ENCODE measurements at regions not wholly inside any gene's neighbourhood (a gene's known extent, or its start where the extent isn't known, plus 50 kb on each side); places are given as distances from the start of the nearest gene placed in this dataset.

- Histone ChIP-seq H3K9me3 (ENCODE audit: control insufficient read depth, low read length) (no peaks in the 10 kb centered on the region), H2BK5ac (ENCODE audit: low read depth, low read length, poor library complexity, severe bottlenecking) (no peak overlapping the region), H3K27me3 (ENCODE audit: control insufficient read depth in 1 of 2, insufficient read depth in 1 of 2, low read length in 2 of 2) (no peaks in the 10 kb centered on the region), H3K23ac (ENCODE audit: low read length in 2 of 2) (no peak overlapping the region), H3K18ac (ENCODE audit: low read depth in 1 of 2, low read length in 2 of 2) (no peak overlapping the region), H3K14ac (ENCODE audit: low read length in 2 of 2) (no peak overlapping the region), H2BK120ac (ENCODE audit: low read depth, low read length) (no peak overlapping the region), H3K4me3 (ENCODE audit: insufficient read depth in 1 of 2, low read depth in 1 of 2, low read length in 2 of 2) (no peak overlapping the region), H2BK12ac (ENCODE audit: low read length in 2 of 2) (no peak overlapping the region), H4K8ac (ENCODE audit: low read length) (no peak overlapping the region), H3K4ac (ENCODE audit: low read depth in 1 of 2, low read length in 2 of 2) (no peak overlapping the region), H4K91ac (ENCODE audit: low read length) (no peak overlapping the region), H2BK15ac (ENCODE audit: low read depth, poor library complexity, severe bottlenecking) (no peak overlapping the region), H3K4me2 (ENCODE audit: low read length, poor library complexity, severe bottlenecking) (no peak overlapping the region), H3K36me3 (ENCODE audit: control insufficient read depth in 1 of 2, insufficient read depth in 2 of 2, low read depth in 1 of 2, low read length in 2 of 2) (no peaks in the 10 kb centered on the region), H3K4me1 (ENCODE audit: control insufficient read depth, insufficient read depth, low read depth, low read length) (no peaks in the 10 kb centered on the region), H3K9ac (ENCODE audit: low read length) (no peak overlapping the region), H2AFZ (ENCODE audit: low read depth, low read length) (no peak overlapping the region), H3K27ac (ENCODE audit: low read length, poor library complexity, severe bottlenecking) (no peak overlapping the region), H2AK5ac (ENCODE audit: low read length, severe bottlenecking) (no peak overlapping the region), H3K79me1 (replicated peaks; ENCODE audit: low read length, poor library complexity, severe bottlenecking) (no peaks in the 10 kb centered on the region)
- WGBS = no CpG with 5 or more reads among the region's 2 CpGs
- no peak for DNase-seq
Measured at GRCh38 chr14:25628390-25628789, 578.4 kb upstream of the STXBP6 start.

GRCh38 chr14:25626986-25627385 lies 577.0 kb upstream of the STXBP6 start:
- H2BK15ac ChIP-seq (ENCODE audit: low read depth, poor library complexity, severe bottlenecking) = no peak overlapping the region
- WGBS = 100% methylated on average over 1 of the region's 2 CpGs
- no peaks in the 10 kb centered on the region for H3K9me3 ChIP-seq (ENCODE audit: control insufficient read depth, low read length)
- H3K4ac ChIP-seq (ENCODE audit: low read depth in 1 of 2, low read length in 2 of 2) = no peak overlapping the region
- H3K27ac ChIP-seq (ENCODE audit: low read length, poor library complexity, severe bottlenecking) = no peak overlapping the region
- no peak overlapping the region for H2BK12ac ChIP-seq (ENCODE audit: low read length in 2 of 2)
- no peak overlapping the region for H3K4me2 ChIP-seq (ENCODE audit: low read length, poor library complexity, severe bottlenecking)
- no peak overlapping the region for H2BK5ac ChIP-seq (ENCODE audit: low read depth, low read length, poor library complexity, severe bottlenecking)
- H2AFZ ChIP-seq (ENCODE audit: low read depth, low read length) = no peak overlapping the region
- H3K14ac ChIP-seq (ENCODE audit: low read length in 2 of 2) = no peak overlapping the region
- no peak overlapping the region for H3K18ac ChIP-seq (ENCODE audit: low read depth in 1 of 2, low read length in 2 of 2)
- no peak overlapping the region for H4K8ac ChIP-seq (ENCODE audit: low read length)
- H3K79me1 ChIP-seq (replicated peaks; ENCODE audit: low read length, poor library complexity, severe bottlenecking) = no peaks in the 10 kb centered on the region
- H2AK5ac ChIP-seq (ENCODE audit: low read length, severe bottlenecking) = no peak overlapping the region
- H3K9ac ChIP-seq (ENCODE audit: low read length) = no peak overlapping the region
- H4K91ac ChIP-seq (ENCODE audit: low read length) = no peak overlapping the region
- no peak overlapping the region for H2BK120ac ChIP-seq (ENCODE audit: low read depth, low read length)
- no peak overlapping the region for H3K4me3 ChIP-seq (ENCODE audit: insufficient read depth in 1 of 2, low read depth in 1 of 2, low read length in 2 of 2)
- H3K36me3 ChIP-seq (ENCODE audit: control insufficient read depth in 1 of 2, insufficient read depth in 2 of 2, low read depth in 1 of 2, low read length in 2 of 2) = no peaks in the 10 kb centered on the region
- no peak overlapping the region for H3K23ac ChIP-seq (ENCODE audit: low read length in 2 of 2)
- no peaks in the 10 kb centered on the region for H3K4me1 ChIP-seq (ENCODE audit: control insufficient read depth, insufficient read depth, low read depth, low read length)
- no peak for DNase-seq
- no peaks in the 10 kb centered on the region for H3K27me3 ChIP-seq (ENCODE audit: control insufficient read depth in 1 of 2, insufficient read depth in 1 of 2, low read length in 2 of 2)

GRCh38 chr14:25622763-25623162 lies 572.8 kb upstream of the STXBP6 start:
- no peak overlapping the region for H2BK5ac ChIP-seq (ENCODE audit: low read depth, low read length, poor library complexity, severe bottlenecking)
- H3K4me3 ChIP-seq (ENCODE audit: insufficient read depth in 1 of 2, low read depth in 1 of 2, low read length in 2 of 2) = no peak overlapping the region
- H2BK120ac ChIP-seq (ENCODE audit: low read depth, low read length) = no peak overlapping the region
- H4K8ac ChIP-seq (ENCODE audit: low read length) = no peak overlapping the region
- DNase-seq = no peak
- no peak overlapping the region for H2BK12ac ChIP-seq (ENCODE audit: low read length in 2 of 2)
- no peak overlapping the region for H3K27ac ChIP-seq (ENCODE audit: low read length, poor library complexity, severe bottlenecking)
- no peak overlapping the region for H2BK15ac ChIP-seq (ENCODE audit: low read depth, poor library complexity, severe bottlenecking)
- H3K14ac ChIP-seq (ENCODE audit: low read length in 2 of 2) = no peak overlapping the region
- no peaks in the 10 kb centered on the region for H3K36me3 ChIP-seq (ENCODE audit: control insufficient read depth in 1 of 2, insufficient read depth in 2 of 2, low read depth in 1 of 2, low read length in 2 of 2)
- H3K79me1 ChIP-seq (replicated peaks; ENCODE audit: low read length, poor library complexity, severe bottlenecking) = no peaks in the 10 kb centered on the region
- no peak overlapping the region for H3K23ac ChIP-seq (ENCODE audit: low read length in 2 of 2)
- H4K91ac ChIP-seq (ENCODE audit: low read length) = no peak overlapping the region
- WGBS = no CpG with 5 or more reads among the region's 1 CpG
- H3K18ac ChIP-seq (ENCODE audit: low read depth in 1 of 2, low read length in 2 of 2) = no peak overlapping the region
- H3K9me3 ChIP-seq (ENCODE audit: control insufficient read depth, low read length) = peaks cover 5% of the 10 kb centered on the region
- H3K4me1 ChIP-seq (ENCODE audit: control insufficient read depth, insufficient read depth, low read depth, low read length) = no peaks in the 10 kb centered on the region
- no peak overlapping the region for H3K4ac ChIP-seq (ENCODE audit: low read depth in 1 of 2, low read length in 2 of 2)
- H3K4me2 ChIP-seq (ENCODE audit: low read length, poor library complexity, severe bottlenecking) = no peak overlapping the region
- no peak overlapping the region for H2AK5ac ChIP-seq (ENCODE audit: low read length, severe bottlenecking)
- H3K27me3 ChIP-seq (ENCODE audit: control insufficient read depth in 1 of 2, insufficient read depth in 1 of 2, low read length in 2 of 2) = no peaks in the 10 kb centered on the region
- H2AFZ ChIP-seq (ENCODE audit: low read depth, low read length) = no peak overlapping the region
- H3K9ac ChIP-seq (ENCODE audit: low read length) = no peak overlapping the region

- no peak overlapping the region for H3K14ac ChIP-seq (ENCODE audit: low read length in 2 of 2)
- H3K4me3 ChIP-seq (ENCODE audit: insufficient read depth in 1 of 2, low read depth in 1 of 2, low read length in 2 of 2) = no peak overlapping the region
- no peaks in the 10 kb centered on the region for H3K36me3 ChIP-seq (ENCODE audit: control insufficient read depth in 1 of 2, insufficient read depth in 2 of 2, low read depth in 1 of 2, low read length in 2 of 2)
- H2BK15ac ChIP-seq (ENCODE audit: low read depth, poor library complexity, severe bottlenecking) = no peak overlapping the region
- H4K91ac ChIP-seq (ENCODE audit: low read length) = no peak overlapping the region
- H3K18ac ChIP-seq (ENCODE audit: low read depth in 1 of 2, low read length in 2 of 2) = no peak overlapping the region
- no peak overlapping the region for H3K4ac ChIP-seq (ENCODE audit: low read depth in 1 of 2, low read length in 2 of 2)
- H2BK12ac ChIP-seq (ENCODE audit: low read length in 2 of 2) = no peak overlapping the region
- no peak overlapping the region for H2AFZ ChIP-seq (ENCODE audit: low read depth, low read length)
- no peak overlapping the region for H3K23ac ChIP-seq (ENCODE audit: low read length in 2 of 2)
- H3K4me2 ChIP-seq (ENCODE audit: low read length, poor library complexity, severe bottlenecking) = no peak overlapping the region
- H2AK5ac ChIP-seq (ENCODE audit: low read length, severe bottlenecking) = no peak overlapping the region
- no peak for DNase-seq
- H2BK120ac ChIP-seq (ENCODE audit: low read depth, low read length) = no peak overlapping the region
- H3K4me1 ChIP-seq (ENCODE audit: control insufficient read depth, insufficient read depth, low read depth, low read length) = no peaks in the 10 kb centered on the region
- no peak overlapping the region for H4K8ac ChIP-seq (ENCODE audit: low read length)
- no peak overlapping the region for H3K27ac ChIP-seq (ENCODE audit: low read length, poor library complexity, severe bottlenecking)
- H3K9me3 ChIP-seq (ENCODE audit: control insufficient read depth, low read length) = peaks cover 24% of the 10 kb centered on the region
- H2BK5ac ChIP-seq (ENCODE audit: low read depth, low read length, poor library complexity, severe bottlenecking) = no peak overlapping the region
- no peaks in the 10 kb centered on the region for H3K27me3 ChIP-seq (ENCODE audit: control insufficient read depth in 1 of 2, insufficient read depth in 1 of 2, low read length in 2 of 2)
- no peaks in the 10 kb centered on the region for H3K79me1 ChIP-seq (replicated peaks; ENCODE audit: low read length, poor library complexity, severe bottlenecking)
- H3K9ac ChIP-seq (ENCODE audit: low read length) = no peak overlapping the region
Measured at GRCh38 chr14:25620515-25620914, 570.6 kb upstream of the STXBP6 start.

Data from mesenchymal stem cell (in vitro differentiated cells and primary cell).